ENCODE measurements at regions not wholly inside any gene's neighbourhood (a gene's known extent, or its start where the extent isn't known, plus 50 kb on each side); places are given as distances from the start of the nearest gene placed in this dataset.

GRCh38 chr9:85260275-85260845, 481.4 kb downstream of the AGTPBP1 start:
- DNase-seq (ENCODE audit: low read depth) = no peak
- no peak for TF ChIP-seq CTCF (conservative IDR thresholded peaks at IDR 0.05; ENCODE audit: control insufficient read depth, insufficient read depth, low read depth, low read length)
- H3K4me3 ChIP-seq (ENCODE audit: control insufficient read depth, low read depth, low read length) = no peak overlapping the region

- peak; percentile 69 for TF ChIP-seq CTCF (conservative IDR thresholded peaks at IDR 0.05; ENCODE audit: control insufficient read depth, insufficient read depth, low read depth, low read length)
- no peak overlapping the region for H3K4me3 ChIP-seq (ENCODE audit: control insufficient read depth, low read depth, low read length)
- peak; percentile 68 for DNase-seq (ENCODE audit: low read depth)
Observed at GRCh38 chr9:85258823-85259370, 482.9 kb downstream of the AGTPBP1 start.

- DNase-seq (ENCODE audit: low read depth) = no peak
- no peak overlapping the region for H3K4me3 ChIP-seq (ENCODE audit: control insufficient read depth, low read depth, low read length)
- TF ChIP-seq CTCF (conservative IDR thresholded peaks at IDR 0.05; ENCODE audit: control insufficient read depth, insufficient read depth, low read depth, low read length) = no peak
Observed at GRCh38 chr9:85258236-85258635, 483.5 kb downstream of the AGTPBP1 start.

- DNase-seq (ENCODE audit: low read depth) = no peak
- TF ChIP-seq CTCF (conservative IDR thresholded peaks at IDR 0.05; ENCODE audit: control insufficient read depth, insufficient read depth, low read depth, low read length) = no peak
- H3K4me3 ChIP-seq (ENCODE audit: control insufficient read depth, low read depth, low read length) = no peak overlapping the region
Observed at GRCh38 chr9:85249313-85249621, 492.5 kb downstream of the AGTPBP1 start.

- peak; percentile 45 for DNase-seq (ENCODE audit: low read depth)
- no peak for TF ChIP-seq CTCF (conservative IDR thresholded peaks at IDR 0.05; ENCODE audit: control insufficient read depth, insufficient read depth, low read depth, low read length)
- no peak overlapping the region for H3K4me3 ChIP-seq (ENCODE audit: control insufficient read depth, low read depth, low read length)
Observed at GRCh38 chr9:85248514-85249312, 493.0 kb downstream of the AGTPBP1 start.

GRCh38 chr9:85246541-85246940, 495.2 kb downstream of the AGTPBP1 start:
- DNase-seq (ENCODE audit: low read depth) = no peak
- H3K4me3 ChIP-seq (ENCODE audit: control insufficient read depth, low read depth, low read length) = no peak overlapping the region
- no peak for TF ChIP-seq CTCF (conservative IDR thresholded peaks at IDR 0.05; ENCODE audit: control insufficient read depth, insufficient read depth, low read depth, low read length)

Measured in fibroblast of mammary gland (primary cell).